ENCODE measurements at regions not wholly inside any gene's neighbourhood (a gene's known extent, or its start where the extent isn't known, plus 50 kb on each side); places are given as distances from the start of the nearest gene placed in this dataset.

DNA sequence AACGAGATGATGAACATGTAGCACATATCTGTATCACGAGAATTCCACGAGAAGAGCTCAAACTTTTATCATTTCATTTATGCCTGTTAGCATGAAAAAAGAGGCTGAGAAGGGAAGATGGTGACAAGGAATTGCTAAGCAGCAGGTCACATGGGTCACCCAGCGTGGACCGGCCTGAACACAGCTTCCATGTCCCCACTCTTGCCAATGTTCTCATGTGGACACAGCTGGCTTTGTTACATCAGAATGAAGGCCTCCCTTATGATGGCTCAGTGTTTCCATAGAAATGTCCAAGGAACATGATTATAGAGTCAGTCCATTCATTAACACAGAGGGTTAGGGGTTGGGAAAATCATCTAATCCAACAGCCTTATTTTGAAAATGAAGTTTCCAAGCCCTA, 215.4 kb downstream of the CMPK2 start:
- Histone ChIP-seq H3K4me3 (no peak overlapping the region), H3K36me3 (no peaks in the 10 kb centered on the region), H3K27ac (no peak overlapping the region), H3K9me3 (no peaks in the 10 kb centered on the region), H3K4me1 (no peaks in the 10 kb centered on the region), H3K27me3 (no peaks in the 10 kb centered on the region)
- 95% methylated on average over 5 of the region's 5 CpGs for WGBS
- DNase-seq (ENCODE audit: low spot score in 2 of 2): no peak
- TF ChIP-seq POLR2A (IDR thresholded peaks at IDR 0.05) (no peak), CTCF (IDR thresholded peaks at IDR 0.05) (no peak), EP300 (IDR thresholded peaks at IDR 0.05) (no peak), POLR2AphosphoS5 (IDR thresholded peaks at IDR 0.05) (no peak)

DNA sequence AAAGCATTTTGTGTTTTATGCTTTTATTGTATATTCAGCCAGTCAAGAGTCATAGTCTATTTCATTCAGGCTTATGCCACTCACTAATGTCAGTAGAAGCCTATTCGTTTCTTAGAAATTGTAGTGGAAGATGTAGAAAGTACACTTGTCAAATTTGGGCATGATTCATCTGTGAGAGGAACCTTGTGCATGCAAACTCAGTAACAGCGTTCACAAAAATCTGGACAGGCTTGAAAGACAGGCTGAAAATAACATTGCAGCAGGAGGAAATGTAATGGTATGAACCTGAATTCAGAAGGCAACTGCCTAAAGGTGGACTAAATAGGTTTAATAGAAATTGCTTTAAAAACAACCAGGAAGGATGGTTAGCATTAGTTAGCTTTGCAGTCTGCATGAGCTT, 213.5 kb downstream of the CMPK2 start:
- TF ChIP-seq POLR2AphosphoS5 (IDR thresholded peaks at IDR 0.05): no peak
- Histone ChIP-seq H3K27ac (no peak overlapping the region), H3K9me3 (no peaks in the 10 kb centered on the region), H3K27me3 (no peaks in the 10 kb centered on the region), H3K4me1 (no peaks in the 10 kb centered on the region), H3K4me3 (no peak overlapping the region), H3K36me3 (no peaks in the 10 kb centered on the region)
- no peak for DNase-seq (ENCODE audit: low spot score in 2 of 2)
- WGBS: 68% methylated on average over 2 of the region's 2 CpGs

GRCh38 chr2:6653281-6653750, 212.4 kb downstream of the CMPK2 start:
- no peak for TF ChIP-seq POLR2A (IDR thresholded peaks at IDR 0.05)
- TF ChIP-seq POLR2AphosphoS5 (IDR thresholded peaks at IDR 0.05): no peak
- no peak for TF ChIP-seq EP300 (IDR thresholded peaks at IDR 0.05)
- no peak for TF ChIP-seq CTCF (IDR thresholded peaks at IDR 0.05)
- H3K36me3 ChIP-seq: no peaks in the 10 kb centered on the region
- H3K9me3 ChIP-seq: no peaks in the 10 kb centered on the region
- H3K4me3 ChIP-seq: no peak overlapping the region
- no peaks in the 10 kb centered on the region for H3K4me1 ChIP-seq
- H3K27ac ChIP-seq: no peak overlapping the region
- no peak for DNase-seq (ENCODE audit: low spot score in 2 of 2)
- WGBS: 57% methylated on average over 7 of the region's 7 CpGs
- no peaks in the 10 kb centered on the region for H3K27me3 ChIP-seq

DNA sequence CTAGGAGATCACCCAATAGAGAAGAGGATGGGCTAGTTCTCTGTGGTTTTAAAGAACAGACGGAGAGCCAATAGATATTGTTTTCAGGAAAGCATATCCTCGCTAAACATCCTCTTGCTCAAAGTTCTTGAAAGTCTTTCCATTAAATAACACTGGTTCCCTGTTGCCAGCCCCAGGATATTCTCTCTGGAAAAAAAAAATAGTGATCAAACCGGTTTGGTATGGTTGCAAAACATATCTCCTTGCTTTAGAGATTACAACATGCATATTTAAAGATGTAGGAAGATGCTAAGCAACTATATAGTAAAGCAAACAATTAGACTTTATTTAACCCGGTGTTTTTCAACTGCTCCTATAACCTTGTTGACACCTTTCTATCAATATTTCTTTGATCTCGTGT, 211.4 kb downstream of the CMPK2 start:
- H3K36me3 ChIP-seq: no peaks in the 10 kb centered on the region
- no peak overlapping the region for H3K27ac ChIP-seq
- no peaks in the 10 kb centered on the region for H3K27me3 ChIP-seq
- no peaks in the 10 kb centered on the region for H3K9me3 ChIP-seq
- no peak overlapping the region for H3K4me3 ChIP-seq
- TF ChIP-seq POLR2A (IDR thresholded peaks at IDR 0.05): no peak
- TF ChIP-seq POLR2AphosphoS5 (IDR thresholded peaks at IDR 0.05): no peak
- no peak for TF ChIP-seq CTCF (IDR thresholded peaks at IDR 0.05)
- TF ChIP-seq EP300 (IDR thresholded peaks at IDR 0.05): no peak
- 37% methylated on average over 5 of the region's 5 CpGs for WGBS
- no peaks in the 10 kb centered on the region for H3K4me1 ChIP-seq
- no peak for DNase-seq (ENCODE audit: low spot score in 2 of 2)

DNA sequence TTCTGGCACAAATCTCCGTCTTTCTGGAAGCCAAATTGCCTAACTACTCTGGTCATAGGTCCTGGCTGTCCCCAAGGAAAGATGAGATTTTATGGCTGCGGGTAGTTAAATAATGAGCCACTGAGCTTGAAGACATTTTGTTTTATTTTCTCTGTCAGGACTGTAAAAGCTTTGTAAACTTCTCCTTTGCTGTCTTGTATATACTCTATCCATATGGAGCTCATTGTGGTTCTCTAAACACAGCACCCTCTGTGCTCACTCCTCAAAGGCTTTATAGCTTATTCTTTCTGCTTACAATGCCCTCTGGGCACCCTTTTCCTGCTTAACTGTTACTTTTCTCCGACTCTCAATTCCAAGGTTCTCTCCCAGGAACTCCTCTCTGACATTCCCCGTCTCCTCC, 209.1 kb downstream of the CMPK2 start:
- Histone ChIP-seq H3K36me3 (no peaks in the 10 kb centered on the region), H3K27me3 (no peaks in the 10 kb centered on the region), H3K4me1 (no peaks in the 10 kb centered on the region), H3K4me3 (no peak overlapping the region), H3K9me3 (no peaks in the 10 kb centered on the region), H3K27ac (no peak overlapping the region)
- 60% methylated on average over 4 of the region's 4 CpGs for WGBS
- DNase-seq (ENCODE audit: low spot score in 2 of 2): no peak
- no peak for TF ChIP-seq CTCF (IDR thresholded peaks at IDR 0.05)
- TF ChIP-seq EP300 (IDR thresholded peaks at IDR 0.05): no peak
- TF ChIP-seq POLR2AphosphoS5 (IDR thresholded peaks at IDR 0.05): no peak
- no peak for TF ChIP-seq POLR2A (IDR thresholded peaks at IDR 0.05)

- H3K36me3 ChIP-seq: no peaks in the 10 kb centered on the region
- H3K4me1 ChIP-seq: no peaks in the 10 kb centered on the region
- 56% methylated on average over 5 of the region's 5 CpGs for WGBS
- no peaks in the 10 kb centered on the region for H3K9me3 ChIP-seq
- H3K27ac ChIP-seq: no peak overlapping the region
- no peak for TF ChIP-seq CTCF (IDR thresholded peaks at IDR 0.05)
- TF ChIP-seq POLR2A (IDR thresholded peaks at IDR 0.05): no peak
- no peak for TF ChIP-seq EP300 (IDR thresholded peaks at IDR 0.05)
- TF ChIP-seq POLR2AphosphoS5 (IDR thresholded peaks at IDR 0.05): no peak
- no peak for DNase-seq (ENCODE audit: low spot score in 2 of 2)
- no peaks in the 10 kb centered on the region for H3K27me3 ChIP-seq
- H3K4me3 ChIP-seq: no peak overlapping the region
Measured at GRCh38 chr2:6657136-6657535, 208.6 kb downstream of the CMPK2 start.
